HepG2 (cell line): ENCODE measurements at regions not wholly inside any gene's neighbourhood (a gene's known extent, or its start where the extent isn't known, plus 50 kb on each side); places are given as distances from the start of the nearest gene placed in this dataset.
A peak's percentile ranks its signal among the peaks of the same experiment; 100 is the strongest.

ENCODE experiments used
- ATAC-seq: fragments of 200-7000 bp; cut with Tn5 transposase; 3 replicates; pipeline ENCODE4 v1.9.1; 2020; ENCODE audit warnings: mild to moderate bottlenecking, moderate library complexity
- BruUV-seq: library from RNA; stranded (reverse); fragments of 400-500 nt; replicated peaks from 2 replicates; lab custom pipeline; 2021; lab: Mats Ljungman, UMichigan
- CTCF ChIA-PET: fragments of 300-600 bp; formaldehyde crosslinking; extraction: SDS; loops from one replicate; lab custom pipeline; 2021; ENCODE audit warnings: low total read pairs, inconsistent platforms, low intra/inter-chr PET ratio; lab: Yijun Ruan, JAX
- POLR2A ChIA-PET: fragments of 350-600 bp; sonication (Branson Sonifier 250); formaldehyde crosslinking; loops from one replicate; lab custom pipeline; 2020; ENCODE audit warnings: antibody characterized with exemption, inconsistent platforms; lab: Yijun Ruan, JAX
- DNase-seq: peaks from one replicate; pipeline ENCODE4 v3.0.0-alpha.2; 2015; ENCODE audit warnings: low spot score
- FAIRE-seq: peaks from 3 replicates; lab custom pipeline; 2011; peaks lifted over from hg19 to GRCh38; lab: Jason Lieb, UNC
- H2AFZ ChIP-seq: one replicate; pipeline ENCODE4 v1.6.1; 2011; ENCODE audit warnings: low read length, inconsistent platforms
- H3K27ac ChIP-seq: fragments of 300-600 bp; 3 replicates; pipeline ENCODE4 v1.8.0; 2011; ENCODE audit warnings: mixed run types, mild to moderate bottlenecking, mixed read lengths, low read length, inconsistent platforms; ENCODE audit not compliant: insufficient read depth; ENCODE audit errors: extremely low read length
- H3K27me3 ChIP-seq, 2 experiments: fragments of 200-600 bp in 1 of 2; 2 replicates in 1 of 2; 3 replicates in 1 of 2; pipeline versions ENCODE4 v1.6.0 to v1.8.0; 2011; ENCODE audit warnings: low read length in 2 of 2, mild to moderate bottlenecking in 2 of 2, moderate library complexity in 2 of 2, inconsistent platforms in 1 of 2; ENCODE audit not compliant: insufficient read depth in 2 of 2, control insufficient read depth in 1 of 2
- H3K36me3 ChIP-seq, 2 experiments: fragments of 200-600 bp in 1 of 2; replicated peaks in 1 of 2; 2 replicates in 1 of 2; 3 replicates in 1 of 2; pipeline versions ENCODE4 v1.5.1 to v1.8.0; 2011; ENCODE audit warnings: low read length in 2 of 2, inconsistent platforms in 1 of 2; ENCODE audit not compliant: insufficient read depth in 2 of 2, control insufficient read depth in 1 of 2
- H3K4me1 ChIP-seq: 2 replicates; pipeline ENCODE4 v1.5.1; 2012; ENCODE audit warnings: low read length, inconsistent platforms; ENCODE audit not compliant: insufficient read depth
- H3K4me2 ChIP-seq: 2 replicates; pipeline ENCODE4 v1.6.0; 2011; ENCODE audit warnings: low read depth, low read length, inconsistent platforms
- H3K4me3 ChIP-seq, 3 experiments: fragments of 200-600 bp in 1 of 3; sonication (generic), shearing (Covaris generic) in 1 of 3; replicated peaks in 1 of 3; 2 replicates each; pipeline ENCODE4 v1.5.1; 2011 to 2016; ENCODE audit warnings: low read length in 3 of 3, inconsistent platforms in 2 of 3, low read depth in 2 of 3, mild to moderate bottlenecking in 2 of 3, control low read depth in 1 of 3, mixed read lengths in 1 of 3; ENCODE audit not compliant: insufficient read depth in 1 of 3
- H3K79me2 ChIP-seq: one replicate; pipeline ENCODE4 v1.6.1; 2011; ENCODE audit warnings: low read length, inconsistent platforms; ENCODE audit not compliant: insufficient read depth
- H3K9ac ChIP-seq: 2 replicates; pipeline ENCODE4 v1.6.0; 2011; ENCODE audit warnings: mild to moderate bottlenecking, low read depth, low read length, inconsistent platforms; ENCODE audit not compliant: insufficient read depth
- H3K9me3 ChIP-seq: 2 replicates; pipeline ENCODE4 v1.5.1; 2012; ENCODE audit warnings: mild to moderate bottlenecking, low read length
- H4K20me1 ChIP-seq: 2 replicates; pipeline ENCODE4 v1.6.0; 2011; ENCODE audit warnings: inconsistent platforms, mild to moderate bottlenecking, low read length, moderate library complexity; ENCODE audit not compliant: insufficient read depth
- MNT ChIP-seq: fragments of 450-650 bp; IDR thresholded peaks from 2 replicates; pipeline ENCODE4 v1.6.1; 2016
- ZBTB8A ChIP-seq: sonication (generic); formaldehyde crosslinking; IDR thresholded peaks from 2 replicates; pipeline ENCODE4 v1.4.0; 2020; ENCODE audit warnings: mild to moderate bottlenecking, low read depth, missing genetic modification reagents, borderline replicate concordance
- ZNF710 ChIP-seq: sonication (generic); formaldehyde crosslinking; IDR thresholded peaks from 2 replicates; pipeline ENCODE4 v1.5.0; 2020; ENCODE audit warnings: mild to moderate bottlenecking, missing genetic modification reagents, borderline replicate concordance
- WGBS: methylation state at CpG from one replicate; pipeline ENCODE4 v1.1.6; 2017; ENCODE audit warnings: low lambda C conversion rate; 5-methylcytosine and 5-hydroxymethylcytosine counted together
- in situ Hi-C: cut with HindIII; loops from 2 replicates; pipeline ENCODE4 v1.10.0; 2017; ENCODE audit warnings: low pct_unique_long_range_greater_than_20kb; ENCODE audit not compliant: extremely low pct_ligation_motif_present
- intact Hi-C: fragments of 100-400 bp; cut with micrococcal nuclease; formaldehyde crosslinking; loops from one replicate; pipeline ENCODE4 v1.10.0; 2022; ENCODE audit not compliant: unreplicated experiment

- BruUV-seq = no TSS peak
- CTCF ChIA-PET = no interaction called here
- Histone ChIP-seq H3K36me3 (no peaks in the 10 kb centered on the region), H3K4me1 (no peaks in the 10 kb centered on the region), H3K4me2 (no peak overlapping the region), H3K9me3 (no peaks in the 10 kb centered on the region), H3K27ac (no peak overlapping the region), H3K4me3 (no peak overlapping the region), H3K79me2 (no peaks in the 10 kb centered on the region), H3K9ac (no peak overlapping the region), H3K27me3 (no peaks in the 10 kb centered on the region), H2AFZ (no peak overlapping the region), H4K20me1 (no peaks in the 10 kb centered on the region)
- DNase-seq (no peak), ATAC-seq (no peak), FAIRE-seq (no peak)
- WGBS = 20% methylated on average over 5 of the region's 5 CpGs
- POLR2A ChIA-PET = no interaction called here
- intact Hi-C loops (no loop called here), in situ Hi-C loops (no loop called here)
- TF ChIP-seq ZBTB8A (CRISPR knock-in tag) = no peak
- TF ChIP-seq MNT = peak; percentile 93
- no peak for TF ChIP-seq ZNF710 (CRISPR knock-in tag)
These were observed 456.6 kb downstream of the FGF9 start for GRCh38 chr13:22127277-22128164.
